Right hindlimb (tissue), 1 donor: ENCODE measurements at regions not wholly inside any gene's neighbourhood (a gene's known extent, or its start where the extent isn't known, plus 50 kb on each side); places are given as distances from the start of the nearest gene placed in this dataset.
"Not testable (repeated sequence)": the region's sequence is repeated elsewhere in the genome, so short reads cannot be mapped to it uniquely, and the experiment has no call there.

ENCODE experiments used
- DNase-seq: peaks from one replicate; pipeline ENCODE4 v3.0.0-alpha.2; 2018

GRCh38 chr5:131107128-131107527 lies 57.9 kb downstream of the HINT1 start:
- no peak for DNase-seq

- no peak for DNase-seq
Observed at GRCh38 chr5:131104169-131104808, 60.8 kb downstream of the HINT1 start.

GRCh38 chr5:131096774-131097710 lies 68.0 kb downstream of the HINT1 start:
- no peak for DNase-seq

GRCh38 chr5:131095561-131095960 lies 69.5 kb downstream of the HINT1 start:
- not testable (repeated sequence) for DNase-seq

GRCh38 chr5:131084436-131084835 lies 80.6 kb downstream of the HINT1 start:
- no peak for DNase-seq

- no peak for DNase-seq
Observed at GRCh38 chr5:131081913-131082488, 83.1 kb downstream of the HINT1 start.

- DNase-seq = no peak
Observed at GRCh38 chr5:131081374-131081773, 83.7 kb downstream of the HINT1 start.

GRCh38 chr5:131079232-131079631 lies 85.8 kb downstream of the HINT1 start:
- DNase-seq = no peak

- DNase-seq = no peak
Observed at GRCh38 chr5:131068893-131069643, 96.0 kb downstream of the HINT1 start.

GRCh38 chr5:131068076-131068475 lies 97.0 kb downstream of the HINT1 start:
- no peak for DNase-seq

- no peak for DNase-seq
Observed at GRCh38 chr5:131067636-131068035, 97.4 kb downstream of the HINT1 start.

GRCh38 chr5:131064669-131065371 lies 100.2 kb downstream of the HINT1 start:
- DNase-seq = no peak

GRCh38 chr5:131042021-131042789 lies 122.9 kb downstream of the HINT1 start:
- no peak for DNase-seq

- DNase-seq = no peak
Observed at GRCh38 chr5:131023498-131023865, 141.6 kb downstream of the HINT1 start.

- no peak for DNase-seq
Observed at GRCh38 chr5:131022811-131023497, 142.1 kb downstream of the HINT1 start.

- DNase-seq = no peak
Observed at GRCh38 chr5:131021646-131022045, 143.4 kb downstream of the HINT1 start.

- no peak for DNase-seq
Observed at GRCh38 chr5:131019601-131020315, 145.3 kb downstream of the HINT1 start.

- no peak for DNase-seq
Observed at GRCh38 chr5:131019111-131019510, 145.9 kb downstream of the HINT1 start.

GRCh38 chr5:131008329-131008728 lies 156.7 kb downstream of the HINT1 start:
- no peak for DNase-seq

GRCh38 chr5:131005963-131006684 lies 158.9 kb downstream of the HINT1 start:
- DNase-seq = no peak
